ENCODE measurements at regions not wholly inside any gene's neighbourhood (a gene's known extent, or its start where the extent isn't known, plus 50 kb on each side); places are given as distances from the start of the nearest gene placed in this dataset.

- H3K4me3 ChIP-seq (ENCODE audit: low read depth, low read length) = no peak overlapping the region
- no peak for TF ChIP-seq CTCF (IDR thresholded peaks at IDR 0.05; ENCODE audit: borderline replicate concordance, insufficient read depth, low read depth, low read length)
Measured at GRCh38 chr15:38872732-38873131, 308.1 kb upstream of the RASGRP1 start.

GRCh38 chr15:38873158-38873557 is 308.5 kb upstream of the RASGRP1 start:
- no peak for TF ChIP-seq CTCF (IDR thresholded peaks at IDR 0.05; ENCODE audit: borderline replicate concordance, insufficient read depth, low read depth, low read length)
- H3K4me3 ChIP-seq (ENCODE audit: low read depth, low read length) = no peak overlapping the region

- no peak overlapping the region for H3K4me3 ChIP-seq (ENCODE audit: low read depth, low read length)
- no peak for TF ChIP-seq CTCF (IDR thresholded peaks at IDR 0.05; ENCODE audit: borderline replicate concordance, insufficient read depth, low read depth, low read length)
Measured at GRCh38 chr15:38874464-38874863, 309.9 kb upstream of the RASGRP1 start.

- no peak for TF ChIP-seq CTCF (IDR thresholded peaks at IDR 0.05; ENCODE audit: borderline replicate concordance, insufficient read depth, low read depth, low read length)
- no peak overlapping the region for H3K4me3 ChIP-seq (ENCODE audit: low read depth, low read length)
Measured at GRCh38 chr15:38876211-38876610, 311.6 kb upstream of the RASGRP1 start.

GRCh38 chr15:38876621-38877020 is 312.0 kb upstream of the RASGRP1 start:
- no peak overlapping the region for H3K4me3 ChIP-seq (ENCODE audit: low read depth, low read length)
- TF ChIP-seq CTCF (IDR thresholded peaks at IDR 0.05; ENCODE audit: borderline replicate concordance, insufficient read depth, low read depth, low read length) = no peak

DNA sequence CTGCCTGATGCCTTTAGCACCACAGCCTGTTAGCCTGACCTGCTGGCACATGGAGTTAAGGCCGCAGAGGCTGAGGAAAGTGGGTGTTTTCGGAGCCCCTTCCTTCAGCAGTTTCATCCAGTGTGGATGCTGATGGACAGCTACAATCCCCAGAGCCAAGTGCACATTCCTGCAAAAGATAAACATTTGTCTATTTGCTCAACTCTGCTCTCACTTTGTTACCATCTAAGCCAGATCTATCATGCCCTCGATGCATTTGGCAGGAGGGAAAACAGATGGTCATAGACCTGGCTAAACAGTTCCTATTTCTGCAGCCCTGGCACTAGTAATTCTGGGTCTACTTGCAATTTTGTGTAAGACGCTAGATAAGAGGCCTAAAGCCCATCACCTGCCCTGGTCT is 312.9 kb upstream of the RASGRP1 start:
- no peak for TF ChIP-seq CTCF (IDR thresholded peaks at IDR 0.05; ENCODE audit: borderline replicate concordance, insufficient read depth, low read depth, low read length)
- no peak overlapping the region for H3K4me3 ChIP-seq (ENCODE audit: low read depth, low read length)

GRCh38 chr15:38878026-38878425 is 313.4 kb upstream of the RASGRP1 start:
- no peak overlapping the region for H3K4me3 ChIP-seq (ENCODE audit: low read depth, low read length)
- TF ChIP-seq CTCF (IDR thresholded peaks at IDR 0.05; ENCODE audit: borderline replicate concordance, insufficient read depth, low read depth, low read length) = no peak

Measured in GM12875 (cell line).